ENCODE measurements at regions not wholly inside any gene's neighbourhood (a gene's known extent, or its start where the extent isn't known, plus 50 kb on each side); places are given as distances from the start of the nearest gene placed in this dataset.

DNA sequence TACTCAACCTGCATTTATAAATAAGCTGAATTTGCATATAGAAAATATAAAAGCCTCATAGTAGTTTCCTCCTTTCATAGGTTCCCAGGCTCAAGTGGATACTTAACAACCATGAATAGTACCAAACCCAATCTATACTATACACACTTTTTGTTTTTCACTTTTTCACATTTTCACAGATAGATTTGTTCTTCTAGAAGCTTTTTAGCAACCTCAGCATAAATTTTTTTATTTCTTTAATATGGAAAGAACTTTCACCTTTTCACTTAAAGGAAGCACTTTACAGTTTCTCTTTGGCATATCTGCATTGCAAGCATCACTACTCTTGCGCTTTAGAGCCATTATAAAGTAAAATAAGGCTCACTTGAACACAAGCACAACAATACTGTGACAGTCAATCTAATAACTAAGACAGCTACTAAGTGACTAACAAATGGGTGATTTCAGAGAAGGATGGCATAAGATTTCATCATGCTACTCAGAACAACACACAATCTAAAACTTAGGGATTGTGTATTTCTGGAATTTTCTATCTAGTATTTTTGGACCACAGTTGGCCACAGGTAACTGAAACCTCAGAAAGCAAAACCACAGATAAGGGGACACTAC, 1063.6 kb downstream of the FAM181B start:
- no peaks in the 10 kb centered on the region for H3K4me1 Mint-ChIP-seq
- H3K36me3 Mint-ChIP-seq (ENCODE audit: low read depth): no peaks in the 10 kb centered on the region
- TF ChIP-seq, protein P1, sequence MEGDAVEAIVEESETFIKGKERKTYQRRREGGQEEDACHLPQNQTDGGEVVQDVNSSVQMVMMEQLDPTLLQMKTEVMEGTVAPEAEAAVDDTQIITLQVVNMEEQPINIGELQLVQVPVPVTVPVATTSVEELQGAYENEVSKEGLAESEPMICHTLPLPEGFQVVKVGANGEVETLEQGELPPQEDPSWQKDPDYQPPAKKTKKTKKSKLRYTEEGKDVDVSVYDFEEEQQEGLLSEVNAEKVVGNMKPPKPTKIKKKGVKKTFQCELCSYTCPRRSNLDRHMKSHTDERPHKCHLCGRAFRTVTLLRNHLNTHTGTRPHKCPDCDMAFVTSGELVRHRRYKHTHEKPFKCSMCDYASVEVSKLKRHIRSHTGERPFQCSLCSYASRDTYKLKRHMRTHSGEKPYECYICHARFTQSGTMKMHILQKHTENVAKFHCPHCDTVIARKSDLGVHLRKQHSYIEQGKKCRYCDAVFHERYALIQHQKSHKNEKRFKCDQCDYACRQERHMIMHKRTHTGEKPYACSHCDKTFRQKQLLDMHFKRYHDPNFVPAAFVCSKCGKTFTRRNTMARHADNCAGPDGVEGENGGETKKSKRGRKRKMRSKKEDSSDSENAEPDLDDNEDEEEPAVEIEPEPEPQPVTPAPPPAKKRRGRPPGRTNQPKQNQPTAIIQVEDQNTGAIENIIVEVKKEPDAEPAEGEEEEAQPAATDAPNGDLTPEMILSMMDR (IDR thresholded peaks at IDR 0.05): no peak
- no peaks in the 10 kb centered on the region for H3K9me3 Mint-ChIP-seq
- DNase-seq: no peak
- no peak overlapping the region for H3K4me3 Mint-ChIP-seq
- no peak overlapping the region for H3K27ac Mint-ChIP-seq
- H3K27me3 Mint-ChIP-seq (ENCODE audit: low read depth, poor library complexity): peaks cover 4% of the 10 kb centered on the region

DNA sequence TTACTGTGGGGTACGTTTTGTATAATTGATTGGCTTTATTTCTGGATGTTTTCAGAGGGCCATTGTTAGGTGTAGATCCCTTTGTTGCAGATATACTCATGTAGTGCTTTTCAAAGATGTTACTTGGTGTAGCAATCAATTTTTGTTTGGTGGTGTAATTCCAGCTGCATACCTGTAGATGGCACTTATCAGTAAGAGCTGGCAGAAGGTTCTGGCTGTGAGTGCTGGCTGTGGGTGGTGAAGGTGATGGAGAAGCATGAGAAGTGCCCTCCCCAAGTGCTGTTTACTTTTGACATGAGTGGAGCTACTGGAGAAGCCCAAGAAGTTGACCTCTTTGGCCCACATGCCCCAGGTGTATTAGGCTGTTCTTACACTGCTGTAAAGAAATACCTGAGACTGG, 1074.9 kb downstream of the FAM181B start:
- Mint-ChIP-seq H3K36me3 (ENCODE audit: low read depth) (no peaks in the 10 kb centered on the region), H3K27ac (no peak overlapping the region), H3K9me3 (peaks cover 30% of the 10 kb centered on the region), H3K4me1 (no peaks in the 10 kb centered on the region), H3K4me3 (no peak overlapping the region), H3K27me3 (ENCODE audit: low read depth, poor library complexity) (peaks cover 10% of the 10 kb centered on the region)
- DNase-seq: peak; percentile 3
- TF ChIP-seq, protein P1 (IDR thresholded peaks at IDR 0.05): peak; percentile 43

DNA sequence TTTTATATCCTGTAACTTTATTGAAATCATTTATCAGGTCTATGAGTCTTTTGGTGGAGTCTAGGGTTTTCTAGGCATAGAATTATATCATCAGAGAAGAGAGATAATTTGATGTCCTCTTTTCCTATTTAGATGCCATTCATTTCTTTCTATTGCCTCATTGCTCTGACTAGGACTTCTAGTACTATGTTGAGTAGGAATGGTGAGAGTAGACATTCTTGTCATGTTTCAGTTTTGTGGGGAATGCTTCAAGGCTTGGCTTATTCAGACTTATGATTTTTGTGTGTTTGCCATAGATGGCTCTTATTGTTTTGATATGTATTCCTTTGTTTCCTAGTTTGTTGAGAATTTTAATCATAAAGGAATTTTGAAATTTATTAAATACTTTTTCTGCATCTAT, 1078.3 kb downstream of the FAM181B start:
- DNase-seq: no peak
- H3K27me3 Mint-ChIP-seq (ENCODE audit: low read depth, poor library complexity): peaks cover 7% of the 10 kb centered on the region
- H3K36me3 Mint-ChIP-seq (ENCODE audit: low read depth): no peaks in the 10 kb centered on the region
- H3K27ac Mint-ChIP-seq: no peak overlapping the region
- peaks cover 30% of the 10 kb centered on the region for H3K9me3 Mint-ChIP-seq
- no peaks in the 10 kb centered on the region for H3K4me1 Mint-ChIP-seq
- TF ChIP-seq, protein P1 (IDR thresholded peaks at IDR 0.05): no peak
- H3K4me3 Mint-ChIP-seq: no peak overlapping the region

DNA sequence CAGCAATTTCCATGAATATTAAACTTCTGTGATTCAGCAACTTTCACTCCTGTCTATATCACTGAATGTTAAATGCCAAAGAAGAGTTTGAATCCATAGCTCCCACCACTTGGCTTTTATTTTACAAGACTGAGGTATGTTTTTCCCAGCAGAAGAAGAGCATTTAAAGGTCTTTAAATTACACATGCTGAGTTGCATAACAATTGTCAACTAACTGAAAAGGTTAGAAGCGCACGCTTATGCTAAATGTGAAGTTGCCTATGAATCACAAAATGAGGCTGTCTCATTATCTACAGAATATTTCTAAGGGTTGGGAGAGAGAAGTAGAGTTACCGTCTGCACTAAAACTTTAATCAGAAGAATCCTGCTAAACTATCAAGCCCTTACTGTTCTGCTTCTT, 1086.3 kb downstream of the FAM181B start:
- no peaks in the 10 kb centered on the region for H3K36me3 Mint-ChIP-seq (ENCODE audit: low read depth)

DNA sequence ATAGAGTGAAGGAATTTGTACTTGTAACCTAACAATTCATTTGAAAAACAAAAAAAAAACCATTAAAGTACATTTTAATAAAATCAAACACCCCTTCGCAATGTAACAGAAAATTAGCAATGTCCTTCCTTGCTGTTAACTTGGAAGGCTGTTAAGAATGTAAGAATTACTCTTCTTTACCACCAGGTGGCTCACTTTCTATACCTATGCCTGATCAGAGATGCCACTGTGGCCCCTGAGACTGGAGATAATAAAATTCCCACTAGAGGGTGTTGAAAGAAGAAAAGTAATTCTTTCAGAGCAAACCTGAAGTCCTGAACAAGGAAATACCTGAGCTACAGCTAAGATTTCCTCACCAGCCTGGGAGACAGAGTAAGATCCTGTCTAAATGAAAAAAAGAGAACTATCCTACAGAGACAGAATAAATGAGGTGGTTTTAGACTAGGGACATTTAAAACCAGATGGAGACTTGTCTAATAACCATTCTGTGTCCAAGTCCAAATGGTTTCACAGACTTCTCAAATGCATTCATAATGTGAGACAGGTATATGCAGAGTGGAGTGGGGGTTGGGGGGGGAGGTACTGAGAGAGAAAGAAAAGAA, 1089.3 kb downstream of the FAM181B start:
- H3K4me3 Mint-ChIP-seq: no peak overlapping the region
- no peak overlapping the region for H3K27ac Mint-ChIP-seq
- H3K27me3 Mint-ChIP-seq (ENCODE audit: low read depth, poor library complexity): peaks cover 36% of the 10 kb centered on the region
- TF ChIP-seq, protein P1 (IDR thresholded peaks at IDR 0.05): peak; percentile 75
- no peaks in the 10 kb centered on the region for H3K9me3 Mint-ChIP-seq
- peaks cover 11% of the 10 kb centered on the region for H3K4me1 Mint-ChIP-seq
- no peaks in the 10 kb centered on the region for H3K36me3 Mint-ChIP-seq (ENCODE audit: low read depth)
- peak; percentile 35 for DNase-seq

More for the DNA sequence above, 1086.3 kb downstream of the FAM181B start:
- H3K4me1 Mint-ChIP-seq: peaks cover 11% of the 10 kb centered on the region
- TF ChIP-seq, protein P1 (IDR thresholded peaks at IDR 0.05): no peak
- no peak for DNase-seq
- peak overlapping the region; percentile 67 for H3K4me3 Mint-ChIP-seq
- peaks cover 43% of the 10 kb centered on the region for H3K27me3 Mint-ChIP-seq (ENCODE audit: low read depth, poor library complexity)
- no peak overlapping the region for H3K27ac Mint-ChIP-seq
- H3K9me3 Mint-ChIP-seq: no peaks in the 10 kb centered on the region

DNA sequence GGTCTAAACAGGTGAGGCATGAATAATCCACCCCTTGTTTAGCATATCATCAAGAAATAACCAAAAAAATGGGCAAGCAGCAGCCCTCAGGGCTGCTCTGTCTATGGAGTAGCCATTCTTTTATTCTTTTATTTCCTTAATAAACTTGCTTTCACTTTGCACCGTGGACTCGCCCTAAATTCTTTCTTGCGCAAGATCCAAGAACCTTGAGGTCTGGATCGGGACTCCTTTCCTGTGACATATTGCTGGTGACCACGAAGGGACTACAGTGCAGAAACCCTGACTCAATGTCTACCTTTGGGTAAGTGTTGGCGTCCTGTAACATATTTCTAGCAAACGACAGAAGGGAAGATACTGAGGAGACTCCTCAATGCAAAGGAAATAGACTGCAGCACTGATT, 1099.2 kb downstream of the FAM181B start:
- TF ChIP-seq, protein P1 (IDR thresholded peaks at IDR 0.05): no peak
- Mint-ChIP-seq H3K27ac (no peak overlapping the region), H3K4me1 (no peaks in the 10 kb centered on the region), H3K36me3 (ENCODE audit: low read depth) (no peaks in the 10 kb centered on the region), H3K4me3 (no peak overlapping the region), H3K27me3 (ENCODE audit: low read depth, poor library complexity) (no peaks in the 10 kb centered on the region), H3K9me3 (peaks cover 14% of the 10 kb centered on the region)
- DNase-seq: no peak

All from nephron progenitor cell (in vitro differentiated cells).